Suprapubic skin (tissue), 4 donors: ENCODE measurements at regions not wholly inside any gene's neighbourhood (a gene's known extent, or its start where the extent isn't known, plus 50 kb on each side); places are given as distances from the start of the nearest gene placed in this dataset.

Source experiments
- DNase-seq, 2 donors: peaks; one replicate each; pipeline ENCODE4 v3.0.0-alpha.2; 2019; ENCODE audit warnings: low spot score in 2 of 2
- H3K27ac ChIP-seq: fragments of 200-600 bp; sonication (generic); one replicate; pipeline ENCODE4 v1.5.1; 2019
- H3K27me3 ChIP-seq: fragments of 200-600 bp; sonication (generic); one replicate; pipeline ENCODE4 v1.5.1; 2019
- H3K36me3 ChIP-seq: fragments of 200-600 bp; sonication (generic); one replicate; pipeline ENCODE4 v1.5.1; 2019
- H3K4me1 ChIP-seq: fragments of 200-600 bp; sonication (generic); one replicate; pipeline ENCODE4 v1.5.1; 2019
- H3K4me3 ChIP-seq: fragments of 200-600 bp; sonication (generic); one replicate; pipeline ENCODE4 v1.5.1; 2019; ENCODE audit warnings: mild to moderate bottlenecking
- H3K9me3 ChIP-seq: fragments of 200-600 bp; sonication (generic); one replicate; pipeline ENCODE4 v1.5.1; 2019
- EP300 ChIP-seq: sonication (generic); formaldehyde crosslinking; IDR thresholded peaks from one replicate; pipeline ENCODE4 v1.6.1; 2017; ENCODE audit warnings: antibody characterized with exemption
- POLR2A ChIP-seq, 2 donors: fragments of 450-650 bp; IDR thresholded peaks; one replicate each; pipeline ENCODE4 v1.6.1; 2017; ENCODE audit warnings: antibody characterized with exemption in 2 of 2, mild to moderate bottlenecking in 2 of 2, moderate library complexity in 2 of 2
- POLR2AphosphoS5 ChIP-seq, 3 donors: sonication (generic); formaldehyde crosslinking; IDR thresholded peaks; one replicate each; pipeline ENCODE4 v1.6.1; 2017; ENCODE audit warnings: antibody characterized with exemption in 3 of 3
- WGBS: methylation state at CpG from one replicate; pipeline ENCODE4 v1.1.5; 2018; 5-methylcytosine and 5-hydroxymethylcytosine counted together
- TF ChIP-seq, protein P1 (sequence below), 2 donors: fragments of 200-600 bp in 1 of 2; fragments of 450-650 bp in 1 of 2; sonication (generic) in 1 of 2; IDR thresholded peaks; one replicate each; pipeline ENCODE4 v1.5.1; 2016 to 2019; ENCODE audit warnings: antibody characterized with exemption in 2 of 2, mild to moderate bottlenecking in 1 of 2, moderate library complexity in 1 of 2

DNA sequence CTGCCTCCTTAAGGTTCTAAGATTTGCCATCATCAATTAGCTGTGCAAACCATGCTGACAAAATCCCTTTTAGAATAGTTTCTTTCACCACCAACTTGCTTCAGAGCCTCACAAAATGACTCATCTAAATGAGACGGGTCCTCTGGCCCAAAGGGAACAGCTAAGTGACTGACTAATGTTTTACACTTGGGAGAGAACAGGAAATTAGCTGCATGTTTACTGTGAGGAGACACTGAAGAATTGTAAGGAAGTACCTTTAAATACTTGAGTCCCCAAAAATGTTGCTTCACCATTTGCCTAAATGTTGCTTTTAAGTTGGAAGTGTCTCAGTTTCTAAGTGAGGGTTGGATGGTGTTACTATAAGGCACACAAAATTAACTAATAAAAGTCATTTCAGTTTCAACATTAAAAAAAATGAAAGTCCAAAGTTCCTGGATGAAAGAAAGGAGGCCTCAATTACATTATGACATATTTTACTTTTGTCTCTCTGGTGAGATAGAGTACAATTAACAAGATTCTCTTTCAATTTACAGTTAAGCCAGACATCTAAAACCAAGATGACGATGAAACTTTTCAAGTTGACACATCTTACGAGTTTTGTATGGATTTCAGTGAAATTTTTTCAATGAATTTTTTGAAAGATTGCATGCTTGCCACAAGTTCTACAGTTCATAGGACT lies 229.1 kb upstream of the FN1 start:
- Histone ChIP-seq H3K27me3 (no peaks in the 10 kb centered on the region), H3K4me3 (no peak overlapping the region), H3K9me3 (no peaks in the 10 kb centered on the region), H3K4me1 (peaks cover 5% of the 10 kb centered on the region), H3K36me3 (no peaks in the 10 kb centered on the region), H3K27ac (no peak overlapping the region)
- no peak for DNase-seq
- 77% methylated on average over 3 of the region's 3 CpGs for WGBS
- no peak for TF ChIP-seq POLR2A (IDR thresholded peaks at IDR 0.05)
- no peak for TF ChIP-seq EP300
- no peak for TF ChIP-seq POLR2AphosphoS5 (IDR thresholded peaks at IDR 0.05)
- TF ChIP-seq, protein P1, sequence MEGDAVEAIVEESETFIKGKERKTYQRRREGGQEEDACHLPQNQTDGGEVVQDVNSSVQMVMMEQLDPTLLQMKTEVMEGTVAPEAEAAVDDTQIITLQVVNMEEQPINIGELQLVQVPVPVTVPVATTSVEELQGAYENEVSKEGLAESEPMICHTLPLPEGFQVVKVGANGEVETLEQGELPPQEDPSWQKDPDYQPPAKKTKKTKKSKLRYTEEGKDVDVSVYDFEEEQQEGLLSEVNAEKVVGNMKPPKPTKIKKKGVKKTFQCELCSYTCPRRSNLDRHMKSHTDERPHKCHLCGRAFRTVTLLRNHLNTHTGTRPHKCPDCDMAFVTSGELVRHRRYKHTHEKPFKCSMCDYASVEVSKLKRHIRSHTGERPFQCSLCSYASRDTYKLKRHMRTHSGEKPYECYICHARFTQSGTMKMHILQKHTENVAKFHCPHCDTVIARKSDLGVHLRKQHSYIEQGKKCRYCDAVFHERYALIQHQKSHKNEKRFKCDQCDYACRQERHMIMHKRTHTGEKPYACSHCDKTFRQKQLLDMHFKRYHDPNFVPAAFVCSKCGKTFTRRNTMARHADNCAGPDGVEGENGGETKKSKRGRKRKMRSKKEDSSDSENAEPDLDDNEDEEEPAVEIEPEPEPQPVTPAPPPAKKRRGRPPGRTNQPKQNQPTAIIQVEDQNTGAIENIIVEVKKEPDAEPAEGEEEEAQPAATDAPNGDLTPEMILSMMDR (IDR thresholded peaks at IDR 0.05) = no peak

- no peak overlapping the region for H3K27ac ChIP-seq
- no peaks in the 10 kb centered on the region for H3K36me3 ChIP-seq
- peaks cover 5% of the 10 kb centered on the region for H3K4me1 ChIP-seq
- H3K9me3 ChIP-seq = no peaks in the 10 kb centered on the region
- WGBS = 30% methylated on average over 1 of the region's 1 CpG
- DNase-seq = no peak
- no peaks in the 10 kb centered on the region for H3K27me3 ChIP-seq
- no peak overlapping the region for H3K4me3 ChIP-seq
- TF ChIP-seq POLR2A (IDR thresholded peaks at IDR 0.05) (no peak), EP300 (no peak), POLR2AphosphoS5 (IDR thresholded peaks at IDR 0.05) (no peak)
- TF ChIP-seq, protein P1 (IDR thresholded peaks at IDR 0.05) = no peak
Observed at GRCh38 chr2:215662715-215663114, 226.8 kb upstream of the FN1 start.

GRCh38 chr2:215660687-215661086 lies 224.8 kb upstream of the FN1 start:
- DNase-seq = no peak
- Histone ChIP-seq H3K27ac (no peak overlapping the region), H3K4me3 (no peak overlapping the region), H3K36me3 (no peaks in the 10 kb centered on the region), H3K27me3 (no peaks in the 10 kb centered on the region), H3K9me3 (no peaks in the 10 kb centered on the region), H3K4me1 (peaks cover 5% of the 10 kb centered on the region)
- TF ChIP-seq POLR2A (IDR thresholded peaks at IDR 0.05) (no peak), POLR2AphosphoS5 (IDR thresholded peaks at IDR 0.05) (no peak), EP300 (no peak)
- TF ChIP-seq, protein P1 (IDR thresholded peaks at IDR 0.05) = no peak
- 65% methylated on average over 8 of the region's 8 CpGs for WGBS

DNA sequence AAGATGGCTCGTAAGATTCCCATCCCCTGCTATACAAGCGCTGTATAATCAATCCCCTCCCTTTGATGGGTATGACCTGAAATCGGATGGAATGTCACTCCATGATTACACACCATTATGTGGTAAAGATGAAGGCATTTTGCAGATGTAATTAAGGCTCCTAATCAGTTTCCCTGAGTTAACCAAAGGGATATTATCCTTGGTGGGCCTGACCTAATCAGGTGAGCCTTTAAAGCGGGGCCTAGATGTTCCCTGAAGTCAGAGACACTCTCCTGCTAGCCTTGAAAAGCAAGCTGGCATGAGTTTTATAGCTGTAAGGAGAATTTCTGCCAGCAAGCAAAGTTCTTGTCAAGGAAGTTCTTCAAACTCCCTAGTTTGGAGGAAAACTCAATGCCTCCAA lies 223.8 kb upstream of the FN1 start:
- Histone ChIP-seq H3K4me3 (no peak overlapping the region), H3K36me3 (no peaks in the 10 kb centered on the region), H3K9me3 (no peaks in the 10 kb centered on the region), H3K27me3 (no peaks in the 10 kb centered on the region), H3K27ac (no peak overlapping the region), H3K4me1 (peaks cover 5% of the 10 kb centered on the region)
- 59% methylated on average over 4 of the region's 4 CpGs for WGBS
- DNase-seq = no peak
- TF ChIP-seq POLR2AphosphoS5 (IDR thresholded peaks at IDR 0.05) (no peak), EP300 (no peak), POLR2A (IDR thresholded peaks at IDR 0.05) (no peak)
- TF ChIP-seq, protein P1 (IDR thresholded peaks at IDR 0.05) = no peak

GRCh38 chr2:215658635-215659305 lies 222.9 kb upstream of the FN1 start:
- H3K27ac ChIP-seq = no peak overlapping the region
- H3K27me3 ChIP-seq = no peaks in the 10 kb centered on the region
- H3K4me1 ChIP-seq = no peaks in the 10 kb centered on the region
- H3K4me3 ChIP-seq = no peak overlapping the region
- no peaks in the 10 kb centered on the region for H3K36me3 ChIP-seq
- no peak for DNase-seq
- TF ChIP-seq EP300 (no peak), POLR2A (IDR thresholded peaks at IDR 0.05) (no peak), POLR2AphosphoS5 (IDR thresholded peaks at IDR 0.05) (no peak)
- TF ChIP-seq, protein P1 (IDR thresholded peaks at IDR 0.05) = no peak
- 75% methylated on average over 4 of the region's 4 CpGs for WGBS
- no peaks in the 10 kb centered on the region for H3K9me3 ChIP-seq
